Bronchial epithelial cell (primary cell): ENCODE measurements at regions not wholly inside any gene's neighbourhood (a gene's known extent, or its start where the extent isn't known, plus 50 kb on each side); places are given as distances from the start of the nearest gene placed in this dataset.

Experiments used
- DNase-seq: peaks from one replicate; pipeline ENCODE4 v3.0.0-alpha.2; 2010; ENCODE audit warnings: low read depth
- FAIRE-seq: peaks from 2 replicates; lab custom pipeline; 2011; peaks lifted over from hg19 to GRCh38; lab: Jason Lieb, UNC
- H3K27me3 ChIP-seq: 2 replicates; pipeline ENCODE4 v1.5.1; 2011; ENCODE audit warnings: low read length; ENCODE audit not compliant: control insufficient read depth, insufficient read depth
- H3K36me3 ChIP-seq: 2 replicates; pipeline ENCODE4 v1.5.1; 2011; ENCODE audit warnings: low read length; ENCODE audit not compliant: control insufficient read depth, insufficient read depth
- H3K4me3 ChIP-seq: 2 replicates; pipeline ENCODE4 v1.5.1; 2011; ENCODE audit warnings: mild to moderate bottlenecking, low read depth, low read length, control low read depth
- TF ChIP-seq, protein P1 (sequence below): IDR thresholded peaks from 2 replicates; pipeline ENCODE4 v1.5.1; 2011; ENCODE audit warnings: mild to moderate bottlenecking, moderate library complexity, low read length, control low read depth, inconsistent platforms; ENCODE audit not compliant: insufficient read depth, severe bottlenecking

GRCh38 chr1:101299141-101299540 is 62.3 kb downstream of the S1PR1 start:
- H3K27me3 ChIP-seq, result no peaks in the 10 kb centered on the region
- H3K4me3 ChIP-seq, result no peak overlapping the region
- H3K36me3 ChIP-seq, result no peaks in the 10 kb centered on the region
- TF ChIP-seq, protein P1, sequence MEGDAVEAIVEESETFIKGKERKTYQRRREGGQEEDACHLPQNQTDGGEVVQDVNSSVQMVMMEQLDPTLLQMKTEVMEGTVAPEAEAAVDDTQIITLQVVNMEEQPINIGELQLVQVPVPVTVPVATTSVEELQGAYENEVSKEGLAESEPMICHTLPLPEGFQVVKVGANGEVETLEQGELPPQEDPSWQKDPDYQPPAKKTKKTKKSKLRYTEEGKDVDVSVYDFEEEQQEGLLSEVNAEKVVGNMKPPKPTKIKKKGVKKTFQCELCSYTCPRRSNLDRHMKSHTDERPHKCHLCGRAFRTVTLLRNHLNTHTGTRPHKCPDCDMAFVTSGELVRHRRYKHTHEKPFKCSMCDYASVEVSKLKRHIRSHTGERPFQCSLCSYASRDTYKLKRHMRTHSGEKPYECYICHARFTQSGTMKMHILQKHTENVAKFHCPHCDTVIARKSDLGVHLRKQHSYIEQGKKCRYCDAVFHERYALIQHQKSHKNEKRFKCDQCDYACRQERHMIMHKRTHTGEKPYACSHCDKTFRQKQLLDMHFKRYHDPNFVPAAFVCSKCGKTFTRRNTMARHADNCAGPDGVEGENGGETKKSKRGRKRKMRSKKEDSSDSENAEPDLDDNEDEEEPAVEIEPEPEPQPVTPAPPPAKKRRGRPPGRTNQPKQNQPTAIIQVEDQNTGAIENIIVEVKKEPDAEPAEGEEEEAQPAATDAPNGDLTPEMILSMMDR, result no peak
- no peak for DNase-seq
- no peak for FAIRE-seq

- no peak overlapping the region for H3K4me3 ChIP-seq
- DNase-seq (no peak), FAIRE-seq (no peak)
- H3K36me3 ChIP-seq, result no peaks in the 10 kb centered on the region
- no peaks in the 10 kb centered on the region for H3K27me3 ChIP-seq
- TF ChIP-seq, protein P1, result no peak
Observed at GRCh38 chr1:101299710-101300109, 62.9 kb downstream of the S1PR1 start.

GRCh38 chr1:101300916-101301315 is 64.1 kb downstream of the S1PR1 start:
- TF ChIP-seq, protein P1, result no peak
- Histone ChIP-seq H3K4me3 (no peak overlapping the region), H3K27me3 (no peaks in the 10 kb centered on the region), H3K36me3 (no peaks in the 10 kb centered on the region)
- FAIRE-seq (peak; percentile 40), DNase-seq (no peak)

- DNase-seq (no peak), FAIRE-seq (no peak)
- Histone ChIP-seq H3K36me3 (no peaks in the 10 kb centered on the region), H3K27me3 (no peaks in the 10 kb centered on the region), H3K4me3 (no peak overlapping the region)
- TF ChIP-seq, protein P1, result no peak
Observed at GRCh38 chr1:101301446-101302057, 64.7 kb downstream of the S1PR1 start.

DNA sequence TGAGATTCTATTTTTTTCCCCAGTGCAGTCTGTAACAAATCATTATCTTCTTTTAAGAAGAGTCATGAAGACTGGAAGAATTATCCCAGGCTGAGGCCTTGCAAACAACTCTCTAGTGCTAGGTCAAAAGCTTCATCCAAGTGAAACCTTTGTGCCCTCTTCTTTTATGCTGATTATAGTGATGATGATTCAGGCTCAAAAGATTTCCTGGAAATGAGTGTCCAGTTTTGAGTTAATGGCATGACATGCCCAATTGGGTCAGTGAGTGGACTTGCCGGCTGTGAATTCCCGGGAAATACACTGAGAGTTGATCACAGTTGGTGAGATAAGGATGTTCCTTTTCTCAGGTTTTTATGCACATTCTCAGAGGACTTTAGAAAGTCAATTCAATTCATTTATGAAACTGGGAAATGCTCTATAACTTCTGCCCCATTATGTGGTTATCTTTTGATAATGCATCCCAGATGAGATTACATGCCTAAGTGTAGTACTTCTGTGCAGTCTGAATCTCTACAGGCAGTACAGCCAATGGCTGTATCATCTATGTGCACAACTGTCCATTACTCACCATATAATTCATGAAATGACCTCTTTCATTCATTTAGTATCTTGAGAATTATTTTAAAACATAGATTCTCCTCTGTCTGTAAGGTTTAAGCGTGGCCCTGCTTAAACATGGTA is 66.2 kb downstream of the S1PR1 start:
- FAIRE-seq, result no peak
- peak; percentile 28 for DNase-seq
- Histone ChIP-seq H3K36me3 (no peaks in the 10 kb centered on the region), H3K27me3 (no peaks in the 10 kb centered on the region), H3K4me3 (no peak overlapping the region)
- TF ChIP-seq, protein P1, result no peak
